ENCODE measurements at regions not wholly inside any gene's neighbourhood (a gene's known extent, or its start where the extent isn't known, plus 50 kb on each side); places are given as distances from the start of the nearest gene placed in this dataset.
A peak's percentile ranks its signal among the peaks of the same experiment; 100 is the strongest.

- TF ChIP-seq CTCF (conservative IDR thresholded peaks at IDR 0.05; ENCODE audit: low read depth, low read length) = no peak
- DNase-seq (ENCODE audit: low read depth) = no peak
- H3K4me3 ChIP-seq (ENCODE audit: low read depth, low read length) = no peak overlapping the region
These were observed 343.7 kb upstream of the KLF3 start for GRCh38 chr4:38320343-38320695.

- DNase-seq (ENCODE audit: low read depth) = no peak
- TF ChIP-seq CTCF (conservative IDR thresholded peaks at IDR 0.05; ENCODE audit: low read depth, low read length) = no peak
- H3K4me3 ChIP-seq (ENCODE audit: low read depth, low read length) = no peak overlapping the region
These were observed 343.2 kb upstream of the KLF3 start for GRCh38 chr4:38320833-38321232.

GRCh38 chr4:38322714-38323113 is 341.3 kb upstream of the KLF3 start:
- DNase-seq (ENCODE audit: low read depth) = peak; percentile 88
- TF ChIP-seq CTCF (conservative IDR thresholded peaks at IDR 0.05; ENCODE audit: low read depth, low read length) = no peak
- H3K4me3 ChIP-seq (ENCODE audit: low read depth, low read length) = no peak overlapping the region

- peak; percentile 70 for DNase-seq (ENCODE audit: low read depth)
- TF ChIP-seq CTCF (conservative IDR thresholded peaks at IDR 0.05; ENCODE audit: low read depth, low read length) = no peak
- H3K4me3 ChIP-seq (ENCODE audit: low read depth, low read length) = no peak overlapping the region
These were observed 340.8 kb upstream of the KLF3 start for GRCh38 chr4:38323141-38323641.

GRCh38 chr4:38324861-38325628 is 339.0 kb upstream of the KLF3 start:
- DNase-seq (ENCODE audit: low read depth) = no peak
- H3K4me3 ChIP-seq (ENCODE audit: low read depth, low read length) = no peak overlapping the region
- TF ChIP-seq CTCF (conservative IDR thresholded peaks at IDR 0.05; ENCODE audit: low read depth, low read length) = no peak

- H3K4me3 ChIP-seq (ENCODE audit: low read depth, low read length) = no peak overlapping the region
- no peak for TF ChIP-seq CTCF (conservative IDR thresholded peaks at IDR 0.05; ENCODE audit: low read depth, low read length)
- DNase-seq (ENCODE audit: low read depth) = no peak
These were observed 338.4 kb upstream of the KLF3 start for GRCh38 chr4:38325629-38325913.

- DNase-seq (ENCODE audit: low read depth) = no peak
- no peak overlapping the region for H3K4me3 ChIP-seq (ENCODE audit: low read depth, low read length)
- no peak for TF ChIP-seq CTCF (conservative IDR thresholded peaks at IDR 0.05; ENCODE audit: low read depth, low read length)
These were observed 337.5 kb upstream of the KLF3 start for GRCh38 chr4:38326499-38326898.
